HAP-1 (cell line): ENCODE measurements at regions not wholly inside any gene's neighbourhood (a gene's known extent, or its start where the extent isn't known, plus 50 kb on each side); places are given as distances from the start of the nearest gene placed in this dataset.
A peak's percentile ranks its signal among the peaks of the same experiment; 100 is the strongest.

Source experiments
- DNase-seq, 2 experiments: peaks; one replicate each; pipeline ENCODE4 v3.0.0-alpha.2; 2016 to 2020; ENCODE audit warnings: low spot score in 2 of 2
- H3K27me3 ChIP-seq: fragments of 250-450 bp; sonication (Bioruptor Pico); 2 replicates; pipeline ENCODE4 v1.5.1; 2020; ENCODE audit warnings: low read depth, mild to moderate bottlenecking, moderate library complexity
- H3K36me3 ChIP-seq: fragments of 250-450 bp; sonication (Bioruptor Pico); replicated peaks from 2 replicates; pipeline ENCODE4 v1.5.1; 2020; ENCODE audit warnings: mild to moderate bottlenecking
- H3K4me1 ChIP-seq: fragments of 250-450 bp; sonication (Bioruptor Pico); 2 replicates; pipeline ENCODE4 v1.5.1; 2020; ENCODE audit warnings: mild to moderate bottlenecking
- H3K4me3 ChIP-seq: fragments of 250-450 bp; sonication (Bioruptor Pico); 2 replicates; pipeline ENCODE4 v1.5.1; 2020; ENCODE audit warnings: mild to moderate bottlenecking, moderate library complexity
- H3K9me3 ChIP-seq: fragments of 250-450 bp; sonication (Bioruptor Pico); 2 replicates; pipeline ENCODE4 v1.5.1; 2020; ENCODE audit warnings: mild to moderate bottlenecking, moderate library complexity
- in situ Hi-C: fragments of 300-500 bp; cut with MboI; formaldehyde crosslinking; loops from 3 replicates; pipeline ENCODE4 v1.14.3; 2020; ENCODE audit warnings: low sequenced_read_pairs, inconsistent platforms, mixed read lengths

GRCh38 chr1:232183802-232184201 is 446.1 kb downstream of the SIPA1L2 start:
- DNase-seq, result no peak
- Histone ChIP-seq H3K36me3 (no peaks in the 10 kb centered on the region), H3K9me3 (no peaks in the 10 kb centered on the region), H3K4me1 (no peaks in the 10 kb centered on the region), H3K27me3 (no peaks in the 10 kb centered on the region), H3K4me3 (no peak overlapping the region)
- in situ Hi-C loops, result no loop called here

GRCh38 chr1:232183266-232183800 is 446.6 kb downstream of the SIPA1L2 start:
- DNase-seq, result no peak
- Histone ChIP-seq H3K27me3 (no peaks in the 10 kb centered on the region), H3K9me3 (no peaks in the 10 kb centered on the region), H3K36me3 (no peaks in the 10 kb centered on the region), H3K4me3 (no peak overlapping the region), H3K4me1 (no peaks in the 10 kb centered on the region)
- in situ Hi-C loops, result no loop called here

- H3K36me3 ChIP-seq, result no peaks in the 10 kb centered on the region
- no peak for DNase-seq
- in situ Hi-C loops, result no loop called here
- no peaks in the 10 kb centered on the region for H3K27me3 ChIP-seq
- no peaks in the 10 kb centered on the region for H3K9me3 ChIP-seq
- no peak overlapping the region for H3K4me3 ChIP-seq
- H3K4me1 ChIP-seq, result no peaks in the 10 kb centered on the region
These were observed 447.7 kb downstream of the SIPA1L2 start for GRCh38 chr1:232182236-232182635.

- no peak for DNase-seq
- Histone ChIP-seq H3K27me3 (no peaks in the 10 kb centered on the region), H3K9me3 (no peaks in the 10 kb centered on the region), H3K36me3 (no peaks in the 10 kb centered on the region), H3K4me1 (no peaks in the 10 kb centered on the region), H3K4me3 (no peak overlapping the region)
- in situ Hi-C loops, result no loop called here
These were observed 449.2 kb downstream of the SIPA1L2 start for GRCh38 chr1:232180779-232181136.

GRCh38 chr1:232179896-232180778 is 449.8 kb downstream of the SIPA1L2 start:
- Histone ChIP-seq H3K4me1 (no peaks in the 10 kb centered on the region), H3K27me3 (no peaks in the 10 kb centered on the region), H3K4me3 (no peak overlapping the region), H3K36me3 (no peaks in the 10 kb centered on the region), H3K9me3 (no peaks in the 10 kb centered on the region)
- DNase-seq, result no peak
- in situ Hi-C loops, result no loop called here

- in situ Hi-C loops, result no loop called here
- Histone ChIP-seq H3K4me3 (no peak overlapping the region), H3K9me3 (no peaks in the 10 kb centered on the region), H3K4me1 (peaks cover 5% of the 10 kb centered on the region), H3K27me3 (no peaks in the 10 kb centered on the region), H3K36me3 (no peaks in the 10 kb centered on the region)
- no peak for DNase-seq
These were observed 451.7 kb downstream of the SIPA1L2 start for GRCh38 chr1:232178191-232178590.

- in situ Hi-C loops, result no loop called here
- DNase-seq, result no peak
- peaks cover 5% of the 10 kb centered on the region for H3K4me1 ChIP-seq
- no peak overlapping the region for H3K4me3 ChIP-seq
- no peaks in the 10 kb centered on the region for H3K36me3 ChIP-seq
- H3K27me3 ChIP-seq, result no peaks in the 10 kb centered on the region
- no peaks in the 10 kb centered on the region for H3K9me3 ChIP-seq
These were observed 452.5 kb downstream of the SIPA1L2 start for GRCh38 chr1:232177438-232177837.

GRCh38 chr1:232176222-232176621 is 453.7 kb downstream of the SIPA1L2 start:
- Histone ChIP-seq H3K4me3 (no peak overlapping the region), H3K9me3 (no peaks in the 10 kb centered on the region), H3K36me3 (no peaks in the 10 kb centered on the region), H3K4me1 (peaks cover 5% of the 10 kb centered on the region), H3K27me3 (no peaks in the 10 kb centered on the region)
- in situ Hi-C loops, result no loop called here
- no peak for DNase-seq

- Histone ChIP-seq H3K4me3 (no peak overlapping the region), H3K9me3 (no peaks in the 10 kb centered on the region), H3K36me3 (no peaks in the 10 kb centered on the region), H3K27me3 (no peaks in the 10 kb centered on the region), H3K4me1 (peaks cover 5% of the 10 kb centered on the region)
- in situ Hi-C loops, result no loop called here
- peak; percentile 42 to 74 for DNase-seq
These were observed 455.6 kb downstream of the SIPA1L2 start for GRCh38 chr1:232174306-232174705.

- Histone ChIP-seq H3K4me3 (no peak overlapping the region), H3K27me3 (no peaks in the 10 kb centered on the region), H3K36me3 (no peaks in the 10 kb centered on the region), H3K4me1 (peaks cover 5% of the 10 kb centered on the region), H3K9me3 (no peaks in the 10 kb centered on the region)
- in situ Hi-C loops, result no loop called here
- no peak for DNase-seq
These were observed 457.4 kb downstream of the SIPA1L2 start for GRCh38 chr1:232172563-232172962.

GRCh38 chr1:232170909-232171308 is 459.0 kb downstream of the SIPA1L2 start:
- no peak for DNase-seq
- no peaks in the 10 kb centered on the region for H3K9me3 ChIP-seq
- in situ Hi-C loops, result no loop called here
- peaks cover 5% of the 10 kb centered on the region for H3K4me1 ChIP-seq
- no peak overlapping the region for H3K4me3 ChIP-seq
- H3K27me3 ChIP-seq, result no peaks in the 10 kb centered on the region
- no peaks in the 10 kb centered on the region for H3K36me3 ChIP-seq

GRCh38 chr1:232169436-232169835 is 460.5 kb downstream of the SIPA1L2 start:
- H3K27me3 ChIP-seq, result no peaks in the 10 kb centered on the region
- H3K36me3 ChIP-seq, result no peaks in the 10 kb centered on the region
- in situ Hi-C loops, result no loop called here
- H3K9me3 ChIP-seq, result no peaks in the 10 kb centered on the region; the same call in 1 of the 2 replicates
- H3K4me3 ChIP-seq, result no peak overlapping the region
- H3K4me1 ChIP-seq, result peaks cover 4% of the 10 kb centered on the region
- DNase-seq, result no peak

- H3K4me1 ChIP-seq, result no peaks in the 10 kb centered on the region
- H3K36me3 ChIP-seq, result no peaks in the 10 kb centered on the region
- in situ Hi-C loops, result no loop called here
- no peak overlapping the region for H3K4me3 ChIP-seq
- no peaks in the 10 kb centered on the region; the same call in 1 of the 2 replicates for H3K9me3 ChIP-seq
- DNase-seq, result no peak
- H3K27me3 ChIP-seq, result no peaks in the 10 kb centered on the region
These were observed 461.4 kb downstream of the SIPA1L2 start for GRCh38 chr1:232168508-232168907.

- Histone ChIP-seq H3K27me3 (no peaks in the 10 kb centered on the region), H3K4me1 (no peaks in the 10 kb centered on the region), H3K4me3 (no peak overlapping the region), H3K36me3 (no peaks in the 10 kb centered on the region), H3K9me3 (no peaks in the 10 kb centered on the region; the same call in 1 of the 2 replicates)
- in situ Hi-C loops, result no loop called here
- DNase-seq, result peak; percentile 49 to 64
These were observed 463.0 kb downstream of the SIPA1L2 start for GRCh38 chr1:232166942-232167341.
